ENCODE measurements at regions not wholly inside any gene's neighbourhood (a gene's known extent, or its start where the extent isn't known, plus 50 kb on each side); places are given as distances from the start of the nearest gene placed in this dataset.

DNA sequence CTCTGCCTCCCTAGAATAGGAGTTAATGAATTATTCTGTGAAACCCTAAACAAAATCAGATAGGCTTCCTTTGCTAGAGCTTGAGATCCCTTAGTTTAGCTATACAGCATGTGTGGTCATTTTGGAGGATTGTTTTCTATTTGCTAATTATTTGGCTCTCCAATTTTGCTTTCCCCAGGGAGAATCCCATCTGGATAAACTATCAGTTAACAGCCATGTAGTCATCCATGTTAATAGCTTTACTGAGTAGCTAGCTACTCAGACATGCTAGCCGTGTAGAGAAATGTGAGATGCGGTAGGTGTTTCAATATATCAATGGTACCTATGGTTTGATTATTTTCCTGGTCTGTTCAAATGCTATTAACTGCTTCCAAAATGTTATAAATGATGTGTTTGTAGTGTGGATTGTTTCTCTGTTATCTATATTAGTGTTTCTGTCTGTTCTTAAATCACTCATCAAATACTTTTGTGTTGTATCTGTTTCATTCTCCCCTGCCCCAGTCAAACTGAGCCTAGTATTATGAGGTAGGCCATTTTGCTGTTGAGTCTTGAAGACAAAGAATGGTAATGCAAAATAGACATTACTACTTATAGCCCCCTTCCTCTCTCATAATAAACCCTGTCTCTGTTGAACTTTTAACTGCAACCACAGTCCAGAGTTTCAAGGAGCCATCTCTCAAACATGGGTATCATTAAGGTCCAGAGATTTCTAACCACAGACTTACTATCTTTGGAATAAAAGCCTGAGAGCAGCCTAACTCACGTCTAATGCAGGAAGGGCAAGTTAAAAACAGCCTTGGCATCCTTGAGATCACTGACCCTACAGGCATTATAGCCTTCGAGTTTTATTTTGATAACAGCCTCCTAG lies 56.1 kb upstream of the GRAMD1B start:
- TF ChIP-seq CTCF (IDR thresholded peaks at IDR 0.05): no peak
- Histone ChIP-seq H3K4me2 (replicated peaks; ENCODE audit: extremely low read depth, low read length, poor library complexity, severe bottlenecking) (no peak overlapping the region), H3K79me2 (ENCODE audit: insufficient read depth, low read length) (no peaks in the 10 kb centered on the region), H4K20me1 (ENCODE audit: insufficient read depth, low read length) (no peaks in the 10 kb centered on the region), H3K4me1 (ENCODE audit: control insufficient read depth in 1 of 2, insufficient read depth in 2 of 2, low read length in 2 of 2) (no peaks in the 10 kb centered on the region), H3K27ac (ENCODE audit: low read depth in 1 of 2, low read length in 2 of 2) (no peak overlapping the region), H3K9ac (ENCODE audit: insufficient read depth, low read length, poor library complexity, severe bottlenecking) (no peak overlapping the region), H3K4me3 (replicated peaks in 1 of 3; ENCODE audit: low read depth in 2 of 3, low read length in 3 of 3) (no peak overlapping the region), H2AFZ (ENCODE audit: insufficient read depth, low read depth, low read length, poor library complexity, severe bottlenecking) (no peak overlapping the region), H3K27me3 (ENCODE audit: control insufficient read depth in 2 of 2, insufficient read depth in 2 of 2, low read length in 2 of 2) (no peaks in the 10 kb centered on the region), H3K36me3 (replicated peaks in 1 of 2; ENCODE audit: control insufficient read depth in 1 of 2, insufficient read depth in 2 of 2, low read length in 2 of 2) (no peaks in the 10 kb centered on the region), H3K9me3 (replicated peaks in 1 of 2; ENCODE audit: control insufficient read depth in 1 of 2, insufficient read depth in 1 of 2, low read length in 2 of 2) (no peaks in the 10 kb centered on the region)
- WGBS (ENCODE audit: insufficient coverage): 100% methylated on average over 2 of the region's 4 CpGs
- intact Hi-C loops (cut with micrococcal nuclease): no loop called here
- no peak overlapping the region for H3K4me3 Mint-ChIP-seq
- peaks cover 0 to 4% (median 0%) of the 10 kb centered on the region in 3 donors for H3K27me3 Mint-ChIP-seq (ENCODE audit: low read depth in 3 of 3)
- DNase-seq: no peak
- H3K36me3 Mint-ChIP-seq: no peaks in the 10 kb centered on the region
- H3K27ac Mint-ChIP-seq: no peak overlapping the region
- no peaks in the 10 kb centered on the region for H3K4me1 Mint-ChIP-seq
- no peaks in the 10 kb centered on the region for H3K9me3 Mint-ChIP-seq

GRCh38 chr11:123371506-123372297 lies 58.4 kb upstream of the GRAMD1B start:
- Histone ChIP-seq H3K4me1 (ENCODE audit: control insufficient read depth in 1 of 2, insufficient read depth in 2 of 2, low read length in 2 of 2) (no peaks in the 10 kb centered on the region), H3K9me3 (replicated peaks in 1 of 2; ENCODE audit: control insufficient read depth in 1 of 2, insufficient read depth in 1 of 2, low read length in 2 of 2) (no peaks in the 10 kb centered on the region), H3K9ac (ENCODE audit: insufficient read depth, low read length, poor library complexity, severe bottlenecking) (no peak overlapping the region), H3K79me2 (ENCODE audit: insufficient read depth, low read length) (no peaks in the 10 kb centered on the region), H3K27me3 (ENCODE audit: control insufficient read depth in 2 of 2, insufficient read depth in 2 of 2, low read length in 2 of 2) (no peaks in the 10 kb centered on the region), H3K27ac (ENCODE audit: low read depth in 1 of 2, low read length in 2 of 2) (no peak overlapping the region), H3K36me3 (replicated peaks in 1 of 2; ENCODE audit: control insufficient read depth in 1 of 2, insufficient read depth in 2 of 2, low read length in 2 of 2) (no peaks in the 10 kb centered on the region), H2AFZ (ENCODE audit: insufficient read depth, low read depth, low read length, poor library complexity, severe bottlenecking) (no peak overlapping the region), H4K20me1 (ENCODE audit: insufficient read depth, low read length) (no peaks in the 10 kb centered on the region), H3K4me2 (replicated peaks; ENCODE audit: extremely low read depth, low read length, poor library complexity, severe bottlenecking) (no peak overlapping the region), H3K4me3 (replicated peaks in 1 of 3; ENCODE audit: low read depth in 2 of 3, low read length in 3 of 3) (no peak overlapping the region)
- no peak overlapping the region for H3K4me3 Mint-ChIP-seq
- intact Hi-C loops (cut with micrococcal nuclease): no loop called here
- 100% methylated on average over 1 of the region's 3 CpGs for WGBS (ENCODE audit: insufficient coverage)
- peak overlapping the region in 1 of 7 donors; percentile 29 for H3K27ac Mint-ChIP-seq
- H3K36me3 Mint-ChIP-seq: no peaks in the 10 kb centered on the region
- H3K27me3 Mint-ChIP-seq (ENCODE audit: low read depth in 3 of 3): peaks cover 0 to 7% (median 0%) of the 10 kb centered on the region in 3 donors
- DNase-seq: no peak
- TF ChIP-seq CTCF (IDR thresholded peaks at IDR 0.05): no peak
- no peaks in the 10 kb centered on the region for H3K4me1 Mint-ChIP-seq
- H3K9me3 Mint-ChIP-seq: no peaks in the 10 kb centered on the region

Measured in CD14-positive monocyte (primary cell).